Tibial artery (tissue), 4 donors: ENCODE measurements at regions not wholly inside any gene's neighbourhood (a gene's known extent, or its start where the extent isn't known, plus 50 kb on each side); places are given as distances from the start of the nearest gene placed in this dataset.

Experiments
- DNase-seq, 2 donors: peaks; one replicate each; pipeline ENCODE4 v3.0.0-alpha.2; 2019
- H3K27ac ChIP-seq, 2 donors: fragments of 200-600 bp; sonication (generic) in 1 of 2; 1 replicate in 1 of 2; 2 replicates in 1 of 2; pipeline ENCODE4 v1.5.1; 2018 to 2019; ENCODE audit warnings: mild to moderate bottlenecking in 1 of 2
- H3K27me3 ChIP-seq, 2 donors: fragments of 200-600 bp; sonication (generic) in 1 of 2; one replicate each; pipeline versions ENCODE4 v1.5.1 to v1.6.0; 2016 to 2019
- H3K36me3 ChIP-seq, 3 donors: fragments of 200-600 bp; sonication (generic) in 2 of 3; one replicate each; pipeline ENCODE4 v1.5.1; 2016 to 2019; ENCODE audit warnings: mild to moderate bottlenecking in 2 of 3
- H3K4me1 ChIP-seq, 4 donors: fragments of 200-600 bp; sonication (generic) in 2 of 4; 1 replicate in 3 of 4; 2 replicates in 1 of 4; pipeline ENCODE4 v1.5.1; 2016 to 2019
- H3K4me3 ChIP-seq, 2 donors: fragments of 200-600 bp; sonication (generic) in 1 of 2; 1 replicate in 1 of 2; 2 replicates in 1 of 2; pipeline ENCODE4 v1.5.1; 2018 to 2019; ENCODE audit warnings: mild to moderate bottlenecking in 2 of 2
- H3K9me3 ChIP-seq, 3 donors: fragments of 200-600 bp; sonication (generic) in 1 of 3; one replicate each; pipeline ENCODE4 v1.5.1; 2016 to 2019
- intact Hi-C: fragments of 100-400 bp; cut with DNase I; formaldehyde crosslinking; loops from one replicate; pipeline ENCODE4 v1.15.0; 2023; ENCODE audit warnings: low total_unique reads
- TF ChIP-seq, protein P1 (sequence below), 2 experiments: fragments of 200-600 bp in 1 of 2; fragments of 450-650 bp in 1 of 2; IDR thresholded peaks; one replicate each; pipeline ENCODE4 v1.5.1; 2017 to 2019; ENCODE audit warnings: antibody characterized with exemption in 2 of 2, mild to moderate bottlenecking in 1 of 2, moderate library complexity in 1 of 2

DNA sequence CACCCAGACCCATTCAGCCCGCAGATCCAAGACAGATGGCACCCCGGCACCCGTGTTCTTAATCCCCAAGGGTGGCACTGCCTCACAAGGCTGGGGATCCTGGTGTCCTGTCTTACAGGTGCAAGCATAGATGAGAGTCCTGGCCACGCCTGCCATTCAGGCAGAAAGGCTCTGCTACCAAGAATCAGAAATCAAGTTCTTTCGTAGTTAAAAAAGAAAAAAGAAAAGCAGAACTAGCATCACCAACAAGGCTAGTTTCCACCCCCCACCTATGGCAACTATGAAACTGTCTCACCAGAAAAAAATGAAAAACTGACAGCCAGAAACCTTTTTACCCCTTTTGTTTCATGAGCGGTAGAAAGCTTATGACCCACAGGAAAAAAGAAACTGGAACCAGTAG lies 170.4 kb downstream of the SYK start:
- no peaks in the 10 kb centered on the region for H3K9me3 ChIP-seq
- no peaks in the 10 kb centered on the region for H3K36me3 ChIP-seq
- H3K4me3 ChIP-seq, result no peak overlapping the region
- intact Hi-C loops, result no loop called here
- no peak for DNase-seq
- peaks cover 0 to 5% of the 10 kb centered on the region in 2 donors for H3K27me3 ChIP-seq
- H3K4me1 ChIP-seq, result peaks cover 0 to 16% (median 3%) of the 10 kb centered on the region in 4 donors
- TF ChIP-seq, protein P1, sequence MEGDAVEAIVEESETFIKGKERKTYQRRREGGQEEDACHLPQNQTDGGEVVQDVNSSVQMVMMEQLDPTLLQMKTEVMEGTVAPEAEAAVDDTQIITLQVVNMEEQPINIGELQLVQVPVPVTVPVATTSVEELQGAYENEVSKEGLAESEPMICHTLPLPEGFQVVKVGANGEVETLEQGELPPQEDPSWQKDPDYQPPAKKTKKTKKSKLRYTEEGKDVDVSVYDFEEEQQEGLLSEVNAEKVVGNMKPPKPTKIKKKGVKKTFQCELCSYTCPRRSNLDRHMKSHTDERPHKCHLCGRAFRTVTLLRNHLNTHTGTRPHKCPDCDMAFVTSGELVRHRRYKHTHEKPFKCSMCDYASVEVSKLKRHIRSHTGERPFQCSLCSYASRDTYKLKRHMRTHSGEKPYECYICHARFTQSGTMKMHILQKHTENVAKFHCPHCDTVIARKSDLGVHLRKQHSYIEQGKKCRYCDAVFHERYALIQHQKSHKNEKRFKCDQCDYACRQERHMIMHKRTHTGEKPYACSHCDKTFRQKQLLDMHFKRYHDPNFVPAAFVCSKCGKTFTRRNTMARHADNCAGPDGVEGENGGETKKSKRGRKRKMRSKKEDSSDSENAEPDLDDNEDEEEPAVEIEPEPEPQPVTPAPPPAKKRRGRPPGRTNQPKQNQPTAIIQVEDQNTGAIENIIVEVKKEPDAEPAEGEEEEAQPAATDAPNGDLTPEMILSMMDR (IDR thresholded peaks at IDR 0.05), result no peak
- H3K27ac ChIP-seq, result no peak overlapping the region

DNA sequence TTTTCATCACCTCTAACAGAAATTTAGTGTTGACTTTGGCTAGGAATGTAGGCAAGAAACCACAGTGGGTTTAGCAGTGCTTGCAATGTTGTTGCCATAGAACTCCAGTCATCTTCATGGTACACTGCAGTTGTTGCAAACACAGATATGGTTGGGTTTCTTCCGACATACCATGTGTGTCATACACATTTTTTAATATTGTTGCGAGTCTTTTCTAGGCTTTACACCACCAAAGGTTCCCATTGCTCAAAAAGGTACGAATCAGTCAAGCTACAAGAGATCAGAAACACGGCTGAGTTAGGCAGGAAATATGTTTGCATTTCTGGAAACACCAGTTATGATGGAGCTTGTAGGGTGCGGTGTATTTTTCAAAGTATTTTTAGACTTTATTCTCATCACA lies 172.4 kb downstream of the SYK start:
- H3K4me1 ChIP-seq, result peaks cover 0 to 16% (median 3%) of the 10 kb centered on the region in 4 donors
- no peak overlapping the region for H3K27ac ChIP-seq
- H3K27me3 ChIP-seq, result no peaks in the 10 kb centered on the region
- H3K9me3 ChIP-seq, result no peaks in the 10 kb centered on the region
- H3K36me3 ChIP-seq, result no peaks in the 10 kb centered on the region
- intact Hi-C loops, result no loop called here
- TF ChIP-seq, protein P1 (IDR thresholded peaks at IDR 0.05), result no peak
- DNase-seq, result no peak
- H3K4me3 ChIP-seq, result no peak overlapping the region

DNA sequence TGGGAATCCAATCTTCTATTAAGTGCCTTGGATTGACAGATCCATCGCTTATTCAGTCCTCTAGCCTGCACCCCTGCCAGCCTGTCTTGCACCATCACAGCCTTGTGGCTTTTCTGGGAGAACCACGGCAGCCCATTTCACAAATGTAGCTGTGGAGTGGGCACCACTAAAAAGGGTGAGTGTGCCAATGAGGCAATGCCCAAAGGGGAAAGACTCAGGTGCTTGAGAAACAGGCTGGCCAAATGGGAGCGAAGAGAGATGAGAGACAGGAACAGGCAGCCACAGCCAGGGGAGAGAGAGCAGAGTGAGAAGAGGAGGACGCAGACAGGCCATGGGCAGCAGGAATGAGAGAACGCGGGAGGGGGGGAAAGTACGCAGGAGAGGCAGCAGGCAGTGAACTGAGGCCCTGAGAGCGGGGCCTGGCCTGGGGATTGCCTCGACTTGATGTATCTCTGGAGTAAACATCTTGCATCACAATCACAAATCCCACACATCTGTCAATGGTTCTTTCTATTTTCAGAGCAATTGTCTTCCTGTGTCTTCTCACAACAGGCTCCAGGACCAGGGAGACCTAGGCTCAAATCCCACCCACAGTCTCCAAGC lies 173.1 kb downstream of the SYK start:
- H3K4me1 ChIP-seq, result peaks cover 0 to 16% (median 3%) of the 10 kb centered on the region in 4 donors
- no peak for DNase-seq
- H3K27me3 ChIP-seq, result no peaks in the 10 kb centered on the region
- intact Hi-C loops, result no loop called here
- TF ChIP-seq, protein P1 (IDR thresholded peaks at IDR 0.05), result no peak
- H3K4me3 ChIP-seq, result no peak overlapping the region
- H3K36me3 ChIP-seq, result no peaks in the 10 kb centered on the region
- no peaks in the 10 kb centered on the region for H3K9me3 ChIP-seq
- H3K27ac ChIP-seq, result no peak overlapping the region

DNA sequence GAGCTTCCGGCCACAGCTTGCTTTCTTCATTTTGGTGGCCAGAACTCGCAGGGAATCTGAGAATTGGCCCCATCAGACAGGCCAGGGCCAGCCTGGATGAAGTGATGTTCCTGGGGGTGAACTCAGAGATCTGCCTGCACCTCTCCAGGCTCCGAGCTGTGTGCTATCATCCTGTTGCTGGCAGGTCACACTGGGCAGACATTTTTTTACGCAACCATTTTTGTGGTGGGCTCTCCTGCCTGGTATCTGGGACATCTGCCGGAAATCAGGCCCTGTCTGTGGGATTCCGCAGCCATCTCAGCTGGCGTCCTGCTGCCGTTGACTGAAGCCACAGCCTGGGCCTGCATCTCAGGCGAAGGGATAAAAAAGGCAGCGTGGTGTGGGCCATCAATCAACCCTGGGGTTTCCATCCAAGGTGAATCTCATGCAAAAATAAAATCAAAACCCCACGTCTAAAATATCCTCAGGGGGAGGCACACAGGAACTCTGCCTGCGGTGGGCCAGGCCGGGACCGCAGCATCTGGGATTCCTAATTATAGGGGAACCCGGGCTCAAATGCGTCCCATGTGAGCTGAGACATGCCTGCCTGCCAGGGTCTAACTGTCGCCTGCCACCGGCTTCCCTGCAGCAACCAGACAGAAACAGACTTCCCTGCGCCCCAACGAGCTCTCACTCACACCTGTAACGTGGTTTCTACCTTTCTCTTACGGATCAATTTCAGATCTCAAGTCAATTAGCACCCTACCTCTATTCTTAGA lies 174.3 kb downstream of the SYK start:
- H3K4me3 ChIP-seq, result no peak overlapping the region
- TF ChIP-seq, protein P1 (IDR thresholded peaks at IDR 0.05), result no peak
- peaks cover 0 to 16% (median 3%) of the 10 kb centered on the region in 4 donors for H3K4me1 ChIP-seq
- H3K36me3 ChIP-seq, result no peaks in the 10 kb centered on the region
- no peaks in the 10 kb centered on the region for H3K27me3 ChIP-seq
- intact Hi-C loops, result no loop called here
- no peak overlapping the region for H3K27ac ChIP-seq
- DNase-seq, result no peak
- no peaks in the 10 kb centered on the region for H3K9me3 ChIP-seq

DNA sequence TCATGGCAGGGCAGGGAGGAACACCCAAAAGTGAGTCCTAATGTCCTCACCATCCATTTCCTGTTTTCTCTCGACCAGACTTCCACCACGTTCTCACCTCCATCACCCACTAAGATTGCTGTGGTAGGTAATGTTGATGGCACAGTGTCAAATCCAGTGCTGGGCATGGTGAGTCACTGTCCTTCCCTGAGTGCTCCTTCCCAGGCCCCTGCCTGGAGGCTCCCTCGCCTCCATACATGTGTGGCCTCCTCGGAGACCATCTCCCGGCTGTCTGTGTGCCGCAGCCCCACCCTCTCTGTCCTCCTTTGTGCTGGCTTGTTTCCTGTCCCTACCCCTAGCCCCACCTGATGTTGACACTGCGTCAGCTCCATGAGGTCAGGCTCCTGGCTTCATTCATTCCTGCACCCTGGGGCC lies 177.5 kb downstream of the SYK start:
- DNase-seq, result no peak
- Histone ChIP-seq H3K4me3 (no peak overlapping the region), H3K9me3 (no peaks in the 10 kb centered on the region), H3K4me1 (peaks cover 0 to 3% (median 0%) of the 10 kb centered on the region in 4 donors), H3K36me3 (no peaks in the 10 kb centered on the region), H3K27me3 (no peaks in the 10 kb centered on the region), H3K27ac (no peak overlapping the region)
- intact Hi-C loops, result no loop called here
- TF ChIP-seq, protein P1 (IDR thresholded peaks at IDR 0.05), result no peak
